Mesendoderm (in vitro differentiated cells): ENCODE measurements at regions not wholly inside any gene's neighbourhood (a gene's known extent, or its start where the extent isn't known, plus 50 kb on each side); places are given as distances from the start of the nearest gene placed in this dataset.

Experiments used
- DNase-seq: peaks from one replicate; pipeline ENCODE4 v3.0.0; 2013
- H2AK5ac ChIP-seq: 2 replicates; pipeline ENCODE4 v1.6.1; 2013; ENCODE audit warnings: low read length, inconsistent platforms
- H2BK120ac ChIP-seq: 2 replicates; pipeline ENCODE4 v1.6.1; 2013; ENCODE audit warnings: low read depth, mild to moderate bottlenecking, low read length, moderate library complexity, mixed read lengths
- H2BK15ac ChIP-seq: replicated peaks from 2 replicates; pipeline ENCODE4 v1.6.1; 2013; ENCODE audit warnings: low read depth, mild to moderate bottlenecking, moderate library complexity
- H2BK5ac ChIP-seq: 2 replicates; pipeline ENCODE4 v1.6.1; 2013; ENCODE audit warnings: low read length, inconsistent platforms
- H3K18ac ChIP-seq: 2 replicates; pipeline ENCODE4 v1.6.1; 2013; ENCODE audit warnings: mild to moderate bottlenecking, low read length, mixed read lengths
- H3K23ac ChIP-seq: one replicate; pipeline ENCODE4 v1.6.1; 2013; ENCODE audit warnings: low read length
- H3K27ac ChIP-seq: 2 replicates; pipeline ENCODE4 v1.5.1; 2013; ENCODE audit warnings: low read depth, mild to moderate bottlenecking, inconsistent platforms, low read length, moderate library complexity
- H3K27me3 ChIP-seq: 2 replicates; pipeline ENCODE4 v1.6.1; 2013; ENCODE audit warnings: low read length, control low read depth, mild to moderate bottlenecking, inconsistent platforms; ENCODE audit not compliant: insufficient read depth, poor library complexity
- H3K36me3 ChIP-seq: 2 replicates; pipeline ENCODE4 v1.6.1; 2013; ENCODE audit warnings: low read length, inconsistent platforms; ENCODE audit not compliant: control insufficient read depth, insufficient read depth
- H3K4ac ChIP-seq: one replicate; pipeline ENCODE4 v1.6.1; 2013; ENCODE audit warnings: low read depth, mild to moderate bottlenecking, low read length, moderate library complexity
- H3K4me1 ChIP-seq: 2 replicates; pipeline ENCODE4 v1.6.1; 2013; ENCODE audit warnings: low read depth, low read length, inconsistent platforms; ENCODE audit not compliant: control insufficient read depth
- H3K4me2 ChIP-seq: 2 replicates; pipeline ENCODE4 v1.6.1; 2013; ENCODE audit warnings: low read length
- H3K4me3 ChIP-seq: 2 replicates; pipeline ENCODE4 v1.5.1; 2013; ENCODE audit warnings: mild to moderate bottlenecking, low read length
- H3K56ac ChIP-seq: one replicate; pipeline ENCODE4 v1.6.1; 2013; ENCODE audit warnings: low read length
- H3K79me1 ChIP-seq: 2 replicates; pipeline ENCODE4 v1.6.1; 2013; ENCODE audit warnings: low read length, inconsistent platforms
- H3K79me2 ChIP-seq: 2 replicates; pipeline ENCODE4 v1.6.1; 2013; ENCODE audit warnings: mild to moderate bottlenecking, low read length; ENCODE audit not compliant: control insufficient read depth, insufficient read depth
- H3K9ac ChIP-seq: 2 replicates; pipeline ENCODE4 v1.6.1; 2013; ENCODE audit warnings: low read length, inconsistent platforms
- H4K5ac ChIP-seq: one replicate; pipeline ENCODE4 v1.6.1; 2013; ENCODE audit warnings: low read length
- H4K8ac ChIP-seq: one replicate; pipeline ENCODE4 v1.6.1; 2013; ENCODE audit warnings: low read depth, mild to moderate bottlenecking, control low read depth, low read length, moderate library complexity
- WGBS: extraction: QIAGEN DNeasy Blood & Tissue Kit; methylation state at CpG from one replicate; pipeline ENCODE4 v1.1.7; 2013; ENCODE audit warnings: low lambda C conversion rate, missing lambda C conversion rate; ENCODE audit not compliant: insufficient coverage; ENCODE audit errors: extremely low coverage; 5-methylcytosine and 5-hydroxymethylcytosine counted together

DNA sequence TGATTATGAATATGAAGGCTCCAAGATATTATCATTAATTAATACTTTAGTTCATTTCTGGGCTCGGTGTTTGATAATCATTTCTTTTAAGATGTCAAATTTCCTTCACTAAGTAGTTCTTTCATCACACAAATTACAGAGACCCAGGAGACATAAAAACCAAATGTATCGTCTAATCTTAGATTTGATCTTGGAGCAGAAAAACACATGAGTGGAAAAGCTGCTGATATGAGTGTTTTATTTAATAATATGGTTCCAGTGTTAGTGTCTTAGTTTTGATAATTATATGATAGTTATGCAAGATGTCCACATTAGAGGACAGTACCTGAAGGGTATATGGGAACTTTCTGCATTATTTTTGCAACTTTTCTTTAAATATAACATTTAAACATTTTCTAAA, 494.5 kb upstream of the RAG2 start:
- DNase-seq = no peak
- Histone ChIP-seq H2BK120ac (no peak overlapping the region), H3K4me2 (no peak overlapping the region), H4K8ac (no peak overlapping the region), H3K4me1 (no peaks in the 10 kb centered on the region), H3K27me3 (no peaks in the 10 kb centered on the region), H3K4me3 (no peak overlapping the region), H3K79me2 (no peaks in the 10 kb centered on the region), H3K9ac (no peak overlapping the region), H4K5ac (no peak overlapping the region), H3K18ac (no peak overlapping the region), H3K4ac (no peak overlapping the region), H2BK5ac (no peak overlapping the region), H3K79me1 (no peaks in the 10 kb centered on the region), H3K23ac (no peak overlapping the region), H3K36me3 (no peaks in the 10 kb centered on the region), H3K56ac (no peak overlapping the region), H3K27ac (no peak overlapping the region), H2AK5ac (no peak overlapping the region), H2BK15ac (no peak overlapping the region)
- WGBS = no CpG with 5 or more reads among the region's 2 CpGs

DNA sequence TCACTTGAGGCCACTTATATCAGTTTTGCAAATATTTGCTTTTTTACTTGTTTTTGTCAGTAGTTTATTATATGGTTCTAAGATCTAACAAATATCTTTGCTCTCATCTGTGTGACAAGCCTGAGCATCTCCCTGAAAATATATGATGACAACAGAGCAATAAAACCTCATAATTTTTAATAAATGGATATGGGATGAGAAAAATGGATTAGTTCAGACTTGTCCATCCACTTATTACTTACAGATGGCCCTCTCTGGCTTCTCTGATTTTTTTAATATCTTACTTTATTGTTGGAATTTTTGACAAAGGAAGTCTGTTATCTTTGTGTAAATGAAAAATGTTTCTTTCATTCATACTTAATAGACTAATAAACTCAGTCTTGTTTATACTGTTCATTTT, 491.4 kb upstream of the RAG2 start:
- Histone ChIP-seq H2AK5ac (no peak overlapping the region), H4K8ac (no peak overlapping the region), H3K9ac (no peak overlapping the region), H4K5ac (no peak overlapping the region), H3K27me3 (no peaks in the 10 kb centered on the region), H3K56ac (no peak overlapping the region), H3K4me2 (no peak overlapping the region), H2BK15ac (no peak overlapping the region), H3K4me3 (no peak overlapping the region), H3K4me1 (no peaks in the 10 kb centered on the region), H3K23ac (no peak overlapping the region), H3K79me1 (no peaks in the 10 kb centered on the region), H3K18ac (no peak overlapping the region), H2BK5ac (no peak overlapping the region), H3K79me2 (no peaks in the 10 kb centered on the region), H3K27ac (no peak overlapping the region), H2BK120ac (no peak overlapping the region), H3K4ac (no peak overlapping the region), H3K36me3 (no peaks in the 10 kb centered on the region)
- DNase-seq = no peak

DNA sequence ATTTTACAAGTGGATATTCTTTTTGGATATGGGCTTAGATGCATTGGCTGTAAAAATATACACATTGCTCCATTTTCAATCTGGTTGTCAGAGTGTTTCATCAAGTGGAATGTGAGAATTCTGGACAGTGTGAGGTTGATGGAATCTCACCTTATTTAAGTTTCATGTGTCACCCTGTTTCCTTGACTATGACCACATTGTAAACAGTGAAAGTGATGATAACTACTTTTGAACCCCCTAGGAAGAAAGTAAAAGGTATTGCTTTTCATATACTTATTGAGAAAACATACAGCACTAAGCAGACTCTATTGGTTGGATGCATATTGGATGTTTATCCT, 490.5 kb upstream of the RAG2 start:
- Histone ChIP-seq H2BK5ac (no peak overlapping the region), H3K36me3 (no peaks in the 10 kb centered on the region), H2BK15ac (no peak overlapping the region), H3K18ac (no peak overlapping the region), H3K56ac (no peak overlapping the region), H4K8ac (no peak overlapping the region), H3K9ac (no peak overlapping the region), H3K79me2 (no peaks in the 10 kb centered on the region), H3K27me3 (no peaks in the 10 kb centered on the region), H3K79me1 (no peaks in the 10 kb centered on the region), H3K4me3 (no peak overlapping the region), H3K27ac (no peak overlapping the region), H3K4me2 (no peak overlapping the region), H4K5ac (no peak overlapping the region), H3K23ac (no peak overlapping the region), H3K4ac (no peak overlapping the region), H3K4me1 (no peaks in the 10 kb centered on the region), H2BK120ac (no peak overlapping the region), H2AK5ac (no peak overlapping the region)
- no peak for DNase-seq

DNA sequence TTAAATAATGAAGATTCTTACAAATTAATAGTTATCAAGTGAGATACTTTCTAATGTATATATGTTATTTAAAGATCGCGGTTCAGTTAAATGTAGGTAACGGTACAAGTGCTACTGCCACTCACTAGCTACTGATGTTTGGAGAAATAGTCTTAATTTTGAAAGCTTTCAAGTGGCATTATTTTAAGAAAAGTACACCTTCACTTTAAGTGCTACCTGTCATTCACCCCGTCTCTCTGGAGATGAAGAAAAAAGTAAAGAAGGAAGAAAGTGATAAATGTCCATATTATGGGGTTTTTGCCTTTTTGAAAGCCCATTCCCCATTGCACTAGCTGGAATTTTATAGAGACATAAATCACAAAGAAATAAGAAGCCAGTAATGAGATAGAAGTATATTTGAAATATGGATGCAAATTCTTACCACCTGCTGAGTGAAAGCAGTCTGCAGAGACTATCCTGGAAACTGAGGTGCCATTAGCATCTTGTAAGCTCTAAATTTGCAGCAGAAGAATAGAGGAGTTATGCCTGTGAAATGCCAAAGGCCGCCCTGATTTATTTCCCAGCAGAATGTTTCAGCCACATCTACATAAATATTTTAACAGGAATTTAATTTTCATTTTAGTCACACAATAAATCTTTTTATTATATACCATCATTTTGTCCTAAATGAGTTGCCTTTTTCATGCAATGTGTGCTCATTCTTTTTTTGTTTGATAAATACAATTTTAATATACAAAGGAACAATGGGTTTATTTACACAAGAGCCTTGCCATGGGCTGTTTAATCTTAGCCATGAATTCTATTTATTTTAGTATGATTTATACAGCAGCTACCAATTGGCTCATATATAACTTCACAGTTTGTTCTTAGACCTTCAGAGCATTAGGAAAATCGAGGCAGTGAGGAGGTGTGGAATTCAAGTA, 489.9 kb upstream of the RAG2 start:
- Histone ChIP-seq H2BK5ac (no peak overlapping the region), H2AK5ac (no peak overlapping the region), H3K9ac (no peak overlapping the region), H3K27ac (no peak overlapping the region), H3K79me2 (no peaks in the 10 kb centered on the region), H4K5ac (no peak overlapping the region), H2BK120ac (no peak overlapping the region), H3K4me2 (no peak overlapping the region), H4K8ac (no peak overlapping the region), H3K36me3 (no peaks in the 10 kb centered on the region), H3K27me3 (no peaks in the 10 kb centered on the region), H3K23ac (no peak overlapping the region), H3K56ac (no peak overlapping the region), H3K79me1 (no peaks in the 10 kb centered on the region), H3K4ac (no peak overlapping the region), H3K4me3 (no peak overlapping the region), H2BK15ac (no peak overlapping the region), H3K4me1 (no peaks in the 10 kb centered on the region), H3K18ac (no peak overlapping the region)
- no peak for DNase-seq
- WGBS = no CpG with 5 or more reads among the region's 6 CpGs

DNA sequence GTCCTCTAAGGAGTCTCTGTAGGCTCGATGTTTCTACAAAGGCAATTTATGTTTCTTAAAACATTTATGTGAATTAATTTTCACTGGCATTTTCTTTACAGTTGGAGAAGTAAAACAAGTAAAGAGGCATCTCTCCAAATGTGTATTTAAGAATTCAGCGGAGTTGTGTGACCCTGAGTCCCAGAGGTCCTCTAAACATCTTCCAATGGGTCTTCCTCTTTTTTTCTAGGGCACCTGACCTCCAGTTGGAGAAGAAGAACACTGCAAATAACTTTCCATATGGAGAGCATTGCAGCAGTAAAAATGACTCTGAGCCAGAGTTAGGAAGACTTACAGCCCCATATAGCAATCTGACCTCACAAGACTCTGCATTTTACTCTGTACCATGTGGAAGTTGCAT, 480.5 kb upstream of the RAG2 start:
- no peak overlapping the region for H2AK5ac ChIP-seq
- H3K4me3 ChIP-seq = no peak overlapping the region
- no peak overlapping the region for H4K8ac ChIP-seq
- H3K4ac ChIP-seq = no peak overlapping the region
- no peak overlapping the region for H2BK120ac ChIP-seq
- H3K56ac ChIP-seq = no peak overlapping the region
- no peaks in the 10 kb centered on the region for H3K36me3 ChIP-seq
- H4K5ac ChIP-seq = no peak overlapping the region
- no peak overlapping the region for H3K27ac ChIP-seq
- DNase-seq = no peak
- H3K27me3 ChIP-seq = no peaks in the 10 kb centered on the region
- no peak overlapping the region for H2BK15ac ChIP-seq
- no peak overlapping the region for H2BK5ac ChIP-seq
- no peak overlapping the region for H3K4me2 ChIP-seq
- H3K79me2 ChIP-seq = no peaks in the 10 kb centered on the region
- no peak overlapping the region for H3K9ac ChIP-seq
- H3K79me1 ChIP-seq = no peaks in the 10 kb centered on the region
- no peaks in the 10 kb centered on the region for H3K4me1 ChIP-seq
- H3K18ac ChIP-seq = no peak overlapping the region
- no CpG with 5 or more reads among the region's 2 CpGs for WGBS
- H3K23ac ChIP-seq = no peak overlapping the region

DNA sequence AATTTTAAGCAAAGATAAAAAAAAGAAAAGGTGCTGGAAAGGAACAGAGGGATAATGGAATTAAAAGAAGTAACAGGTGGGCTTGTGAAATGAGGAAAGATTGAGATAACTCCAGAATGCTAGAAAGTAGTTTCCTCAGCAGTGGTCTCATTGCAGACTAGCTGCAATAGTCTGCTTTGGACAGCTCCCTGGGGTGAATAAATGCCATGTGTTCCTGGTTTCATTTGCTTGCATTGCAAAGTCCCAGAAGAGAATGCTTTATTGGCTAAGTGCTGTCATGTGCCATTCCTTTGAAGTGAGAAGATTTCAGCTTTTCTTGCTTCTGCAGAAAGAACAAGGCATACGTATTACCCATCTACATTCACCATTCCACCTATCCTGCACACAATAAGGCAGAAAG, 478.8 kb upstream of the RAG2 start:
- Histone ChIP-seq H3K4me3 (no peak overlapping the region), H2BK15ac (no peak overlapping the region), H3K79me2 (no peaks in the 10 kb centered on the region), H3K18ac (no peak overlapping the region), H3K27ac (no peak overlapping the region), H3K27me3 (no peaks in the 10 kb centered on the region), H3K23ac (no peak overlapping the region), H3K4me1 (no peaks in the 10 kb centered on the region), H4K8ac (no peak overlapping the region), H3K4ac (no peak overlapping the region), H3K36me3 (no peaks in the 10 kb centered on the region), H2AK5ac (no peak overlapping the region), H3K4me2 (no peak overlapping the region), H3K9ac (no peak overlapping the region), H2BK120ac (no peak overlapping the region), H4K5ac (no peak overlapping the region), H3K79me1 (no peaks in the 10 kb centered on the region), H3K56ac (no peak overlapping the region), H2BK5ac (no peak overlapping the region)
- WGBS = no CpG with 5 or more reads among the region's 1 CpG
- no peak for DNase-seq
